ENCODE measurements at regions not wholly inside any gene's neighbourhood (a gene's known extent, or its start where the extent isn't known, plus 50 kb on each side); places are given as distances from the start of the nearest gene placed in this dataset.

GRCh38 chr3:6679510-6679909 lies 181.4 kb upstream of the GRM7 start:
- no peaks in the 10 kb centered on the region for H3K9me3 ChIP-seq (ENCODE audit: low read length)
- no peaks in the 10 kb centered on the region for H3K36me3 ChIP-seq (ENCODE audit: insufficient read depth, low read length)
- no peak for TF ChIP-seq EP300 (conservative IDR thresholded peaks at IDR 0.05; ENCODE audit: poor library complexity, severe bottlenecking)
- TF ChIP-seq POLR2AphosphoS5 (IDR thresholded peaks at IDR 0.05): no peak
- no peak for TF ChIP-seq TAF1 (IDR thresholded peaks at IDR 0.05; ENCODE audit: low read depth)
- TF ChIP-seq SMC3 (conservative IDR thresholded peaks at IDR 0.05; ENCODE audit: poor library complexity): no peak
- no peak for TF ChIP-seq RAD21 (conservative IDR thresholded peaks at IDR 0.05)
- TF ChIP-seq, protein P1, sequence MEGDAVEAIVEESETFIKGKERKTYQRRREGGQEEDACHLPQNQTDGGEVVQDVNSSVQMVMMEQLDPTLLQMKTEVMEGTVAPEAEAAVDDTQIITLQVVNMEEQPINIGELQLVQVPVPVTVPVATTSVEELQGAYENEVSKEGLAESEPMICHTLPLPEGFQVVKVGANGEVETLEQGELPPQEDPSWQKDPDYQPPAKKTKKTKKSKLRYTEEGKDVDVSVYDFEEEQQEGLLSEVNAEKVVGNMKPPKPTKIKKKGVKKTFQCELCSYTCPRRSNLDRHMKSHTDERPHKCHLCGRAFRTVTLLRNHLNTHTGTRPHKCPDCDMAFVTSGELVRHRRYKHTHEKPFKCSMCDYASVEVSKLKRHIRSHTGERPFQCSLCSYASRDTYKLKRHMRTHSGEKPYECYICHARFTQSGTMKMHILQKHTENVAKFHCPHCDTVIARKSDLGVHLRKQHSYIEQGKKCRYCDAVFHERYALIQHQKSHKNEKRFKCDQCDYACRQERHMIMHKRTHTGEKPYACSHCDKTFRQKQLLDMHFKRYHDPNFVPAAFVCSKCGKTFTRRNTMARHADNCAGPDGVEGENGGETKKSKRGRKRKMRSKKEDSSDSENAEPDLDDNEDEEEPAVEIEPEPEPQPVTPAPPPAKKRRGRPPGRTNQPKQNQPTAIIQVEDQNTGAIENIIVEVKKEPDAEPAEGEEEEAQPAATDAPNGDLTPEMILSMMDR (IDR thresholded peaks at IDR 0.05; ENCODE audit: poor library complexity, severe bottlenecking): no peak
- TF ChIP-seq EZH2 (IDR thresholded peaks at IDR 0.05; ENCODE audit: borderline replicate concordance, insufficient read depth, low read length, poor library complexity, severe bottlenecking): no peak
- no peak for TF ChIP-seq REST (IDR thresholded peaks at IDR 0.05; ENCODE audit: borderline replicate concordance)
- no peak for TF ChIP-seq MXI1 (conservative IDR thresholded peaks at IDR 0.05; ENCODE audit: poor library complexity, severe bottlenecking)
- H4K20me1 ChIP-seq (ENCODE audit: insufficient read depth): no peaks in the 10 kb centered on the region
- no peaks in the 10 kb centered on the region for H3F3A ChIP-seq (ENCODE audit: insufficient read depth, low read length, poor library complexity, severe bottlenecking)
- H3K9ac ChIP-seq (ENCODE audit: low read length): no peak overlapping the region
- H3K27ac ChIP-seq (ENCODE audit: low read length): no peak overlapping the region
- no peak overlapping the region for H3K4me2 ChIP-seq (ENCODE audit: low read length)
- no peak overlapping the region for H3K4me3 ChIP-seq (ENCODE audit: low read length)
- no peaks in the 10 kb centered on the region for H3K79me2 ChIP-seq (replicated peaks; ENCODE audit: insufficient read depth, low read length)
- H3K27me3 ChIP-seq (ENCODE audit: insufficient read depth, low read depth, low read length): no peaks in the 10 kb centered on the region
- H2AFZ ChIP-seq (ENCODE audit: low read depth, low read length): no peak overlapping the region
- H3K9me2 ChIP-seq (ENCODE audit: insufficient read depth, low read length): no peaks in the 10 kb centered on the region

- Histone ChIP-seq H3K9me2 (ENCODE audit: insufficient read depth, low read length) (no peaks in the 10 kb centered on the region), H3K27ac (ENCODE audit: low read length) (no peak overlapping the region), H3K9me3 (ENCODE audit: low read length) (no peaks in the 10 kb centered on the region), H3F3A (ENCODE audit: insufficient read depth, low read length, poor library complexity, severe bottlenecking) (no peaks in the 10 kb centered on the region), H3K4me2 (ENCODE audit: low read length) (no peak overlapping the region), H3K79me2 (replicated peaks; ENCODE audit: insufficient read depth, low read length) (no peaks in the 10 kb centered on the region), H3K4me3 (ENCODE audit: low read length) (no peak overlapping the region), H4K20me1 (ENCODE audit: insufficient read depth) (no peaks in the 10 kb centered on the region), H3K27me3 (ENCODE audit: insufficient read depth, low read depth, low read length) (no peaks in the 10 kb centered on the region), H3K9ac (ENCODE audit: low read length) (no peak overlapping the region), H2AFZ (ENCODE audit: low read depth, low read length) (no peak overlapping the region), H3K36me3 (ENCODE audit: insufficient read depth, low read length) (no peaks in the 10 kb centered on the region)
- TF ChIP-seq EP300 (conservative IDR thresholded peaks at IDR 0.05; ENCODE audit: poor library complexity, severe bottlenecking) (no peak), RAD21 (conservative IDR thresholded peaks at IDR 0.05) (no peak), EZH2 (IDR thresholded peaks at IDR 0.05; ENCODE audit: borderline replicate concordance, insufficient read depth, low read length, poor library complexity, severe bottlenecking) (no peak), REST (IDR thresholded peaks at IDR 0.05; ENCODE audit: borderline replicate concordance) (no peak), SMC3 (conservative IDR thresholded peaks at IDR 0.05; ENCODE audit: poor library complexity) (no peak), POLR2AphosphoS5 (IDR thresholded peaks at IDR 0.05) (no peak), TAF1 (IDR thresholded peaks at IDR 0.05; ENCODE audit: low read depth) (no peak), MXI1 (conservative IDR thresholded peaks at IDR 0.05; ENCODE audit: poor library complexity, severe bottlenecking) (no peak)
- TF ChIP-seq, protein P1 (IDR thresholded peaks at IDR 0.05; ENCODE audit: poor library complexity, severe bottlenecking): no peak
These were observed 180.7 kb upstream of the GRM7 start for GRCh38 chr3:6680119-6680806.
